ENCODE measurements at regions not wholly inside any gene's neighbourhood (a gene's known extent, or its start where the extent isn't known, plus 50 kb on each side); places are given as distances from the start of the nearest gene placed in this dataset.

DNA sequence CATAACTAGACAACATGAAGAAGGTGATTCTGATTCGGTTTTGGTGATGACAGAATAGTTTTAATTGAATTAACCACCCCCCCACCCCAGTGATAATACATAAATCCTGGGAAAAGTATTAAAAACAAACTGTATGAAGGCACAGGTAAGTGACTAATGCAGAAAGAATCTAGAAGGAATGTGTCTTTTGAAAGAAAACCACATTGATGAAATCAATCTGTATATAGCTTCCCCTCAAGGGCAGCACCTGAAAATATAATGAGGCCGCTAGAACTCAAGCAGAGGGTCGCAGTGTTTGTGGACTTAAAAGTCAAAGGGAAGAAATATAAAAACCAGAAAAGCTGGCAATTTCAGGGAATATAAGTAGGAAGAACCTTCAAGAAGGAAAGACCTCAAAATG, 580.5 kb upstream of the CHORDC1 start:
- peak; percentile 15 for DNase-seq

GRCh38 chr11:90798769-90799168, 575.9 kb upstream of the CHORDC1 start:
- no peak for DNase-seq

DNA sequence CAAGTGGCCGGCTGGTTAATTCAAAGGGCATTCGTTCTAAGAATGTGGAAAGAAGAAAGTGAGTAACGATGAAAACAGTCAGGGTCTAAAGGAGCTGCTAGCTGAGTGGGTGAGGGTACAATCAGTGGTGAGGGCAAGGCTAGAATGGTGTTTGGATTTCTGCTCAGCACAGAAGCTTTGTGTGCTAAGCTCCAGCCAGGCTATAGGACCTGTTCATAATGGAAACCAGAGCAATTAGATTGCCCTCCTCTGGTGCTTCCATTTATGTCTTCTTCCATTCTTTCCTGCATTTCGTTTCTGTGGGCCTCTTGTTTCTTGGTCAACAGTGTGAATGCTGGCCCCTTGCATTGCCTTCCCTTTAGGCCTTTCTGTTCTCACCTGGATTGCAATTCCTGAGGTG, 572.9 kb upstream of the CHORDC1 start:
- no peak for DNase-seq

GRCh38 chr11:90788961-90789360, 566.1 kb upstream of the CHORDC1 start:
- no peak for DNase-seq

GRCh38 chr11:90784241-90784814, 561.5 kb upstream of the CHORDC1 start:
- DNase-seq, result no peak

DNA sequence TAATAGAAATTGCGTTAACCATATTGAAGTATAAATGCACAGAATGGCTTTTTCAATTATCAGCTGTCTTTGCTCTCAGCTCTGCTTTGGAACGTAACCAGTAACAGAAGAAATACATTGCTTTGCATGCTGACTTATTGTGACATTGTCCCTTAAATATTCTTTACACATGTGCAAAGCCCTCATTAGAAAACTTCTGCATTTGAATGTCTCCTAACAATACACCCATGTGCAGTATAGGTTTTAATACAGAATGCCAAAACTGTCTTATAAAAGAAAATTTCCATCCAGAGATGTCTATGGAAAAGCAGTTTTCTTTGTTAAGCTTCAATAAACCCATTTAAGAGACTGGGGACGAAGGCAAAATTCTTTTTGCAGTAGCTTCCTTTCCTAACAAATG, 560.3 kb upstream of the CHORDC1 start:
- DNase-seq, result no peak

DNA sequence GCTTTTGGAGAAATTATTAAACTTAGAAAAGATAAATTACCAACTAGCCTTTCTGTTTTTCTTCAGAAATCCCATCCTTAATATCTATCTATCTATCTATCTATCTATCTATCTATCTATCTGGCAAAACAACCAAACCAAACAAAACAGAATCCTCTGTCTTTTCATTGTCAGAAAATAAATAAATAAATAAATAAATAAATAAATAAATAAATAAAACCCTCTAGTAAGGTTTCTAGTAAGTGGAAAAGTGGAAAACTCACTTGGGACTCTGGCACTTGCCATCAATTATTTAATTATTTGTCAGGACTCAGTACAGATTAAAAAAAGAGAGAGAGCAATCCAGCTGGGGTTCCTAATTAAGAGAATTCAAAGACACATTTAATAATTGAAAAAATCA, 556.2 kb upstream of the CHORDC1 start:
- no peak for DNase-seq

DNA sequence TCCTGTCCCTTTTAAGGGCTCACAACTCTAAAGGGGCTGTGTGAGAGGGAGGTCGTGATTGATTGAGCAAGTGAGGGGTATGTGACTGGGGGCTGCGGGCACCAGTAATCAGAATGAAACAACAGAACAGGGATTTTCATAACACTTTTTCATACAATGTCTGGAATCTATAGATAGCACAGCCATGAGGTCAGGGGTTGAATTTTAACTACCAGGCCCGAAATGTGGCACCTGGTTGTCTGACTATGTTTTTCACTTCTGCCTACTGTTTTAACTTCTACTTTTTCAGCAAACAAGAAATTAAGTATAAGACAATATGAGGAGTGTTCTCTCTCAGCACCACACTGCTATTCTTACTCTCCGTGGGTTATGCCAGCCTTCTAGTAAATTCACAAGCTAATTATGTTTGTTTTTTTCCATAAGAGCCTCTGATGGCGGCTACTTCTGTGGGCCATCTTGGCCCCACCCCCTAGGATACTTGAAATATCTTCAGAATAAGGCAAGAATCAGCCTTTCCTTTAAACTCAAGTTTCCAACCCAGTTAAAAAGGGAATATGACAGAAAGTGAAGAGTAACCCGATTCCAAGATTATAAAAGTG, 552.8 kb upstream of the CHORDC1 start:
- no peak for DNase-seq

DNA sequence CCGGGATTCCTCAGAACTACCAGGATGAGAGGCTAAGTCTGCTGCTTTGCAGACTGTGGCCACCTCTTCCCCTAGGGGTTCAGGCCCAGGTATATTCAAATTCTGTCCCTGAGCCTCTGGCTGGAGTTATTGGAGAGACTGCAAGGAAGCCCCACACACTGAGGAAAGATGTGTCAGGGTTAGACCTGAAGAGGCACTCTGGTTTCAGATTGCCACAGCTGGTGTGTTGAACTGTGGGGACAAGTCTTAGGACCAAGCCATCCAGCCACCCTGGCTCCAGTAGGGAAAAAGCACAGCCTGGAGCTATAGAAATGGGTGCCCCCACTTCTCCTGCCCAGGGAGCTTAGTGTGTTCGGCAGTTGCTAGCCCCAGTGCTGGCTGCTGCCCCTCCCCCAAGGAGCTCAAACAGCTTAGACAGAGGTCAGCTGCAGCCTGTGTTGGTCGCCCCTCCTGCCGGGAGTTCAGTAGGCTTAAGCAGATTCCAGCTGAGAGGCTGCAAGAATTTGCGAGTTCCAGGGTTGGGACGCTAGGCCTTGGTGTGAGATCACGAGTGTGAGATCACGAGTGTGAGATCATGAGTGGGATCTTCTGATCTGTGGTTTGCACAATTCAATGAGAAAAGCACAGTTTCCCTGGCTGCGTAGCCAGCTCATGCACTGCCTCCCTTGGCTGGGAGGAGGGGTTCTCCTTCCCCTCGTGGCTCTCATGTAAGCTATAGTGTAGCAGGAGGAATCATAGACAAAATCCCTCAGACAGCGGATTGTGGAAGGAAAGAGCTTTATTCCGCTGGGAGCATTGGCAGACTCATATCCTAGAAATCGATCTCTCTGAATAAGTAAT, 552.1 kb upstream of the CHORDC1 start:
- DNase-seq, result no peak

GRCh38 chr11:90770007-90770406, 547.2 kb upstream of the CHORDC1 start:
- no peak for DNase-seq

GRCh38 chr11:90766121-90766520, 543.3 kb upstream of the CHORDC1 start:
- DNase-seq, result no peak

DNA sequence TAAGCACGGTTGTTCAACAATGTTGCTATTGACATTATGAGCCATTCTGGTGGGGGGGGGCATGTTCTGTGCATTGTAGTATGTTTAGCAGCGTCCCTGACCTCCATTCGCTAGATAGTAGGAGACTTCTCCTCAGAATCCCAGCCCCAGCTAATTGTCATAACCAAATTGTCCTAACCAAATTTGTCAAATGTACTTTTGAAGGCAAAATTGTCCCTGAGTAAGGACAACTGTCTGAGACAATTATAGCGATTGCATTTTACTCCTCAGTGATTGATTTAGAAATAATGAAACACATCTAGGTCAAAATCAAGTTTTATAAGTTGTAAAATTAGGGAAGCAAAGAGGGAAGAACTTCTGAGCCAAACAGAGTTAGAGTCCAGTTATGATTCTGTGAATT, 541.8 kb upstream of the CHORDC1 start:
- DNase-seq, result no peak

GRCh38 chr11:90757849-90758494, 535.1 kb upstream of the CHORDC1 start:
- peak; percentile 18 for DNase-seq

DNA sequence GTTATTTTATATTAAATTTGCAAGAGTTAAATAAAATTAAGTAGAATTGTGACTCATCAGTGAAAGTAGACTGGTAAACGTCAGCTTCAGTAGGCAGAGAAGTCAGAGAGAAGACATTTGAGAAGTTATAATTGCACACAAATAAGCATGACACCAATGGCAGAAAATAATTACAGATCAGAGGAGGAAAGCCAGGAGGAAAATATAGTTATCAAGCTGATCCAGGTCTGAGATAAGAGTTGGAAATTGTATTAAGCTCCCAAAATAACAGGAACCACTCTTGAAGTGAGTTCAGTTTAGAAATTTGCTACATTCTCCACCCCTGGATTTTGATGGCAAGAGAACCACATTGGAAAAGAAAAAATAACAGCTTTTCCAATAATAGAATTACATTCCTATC, 533.8 kb upstream of the CHORDC1 start:
- no peak for DNase-seq

DNA sequence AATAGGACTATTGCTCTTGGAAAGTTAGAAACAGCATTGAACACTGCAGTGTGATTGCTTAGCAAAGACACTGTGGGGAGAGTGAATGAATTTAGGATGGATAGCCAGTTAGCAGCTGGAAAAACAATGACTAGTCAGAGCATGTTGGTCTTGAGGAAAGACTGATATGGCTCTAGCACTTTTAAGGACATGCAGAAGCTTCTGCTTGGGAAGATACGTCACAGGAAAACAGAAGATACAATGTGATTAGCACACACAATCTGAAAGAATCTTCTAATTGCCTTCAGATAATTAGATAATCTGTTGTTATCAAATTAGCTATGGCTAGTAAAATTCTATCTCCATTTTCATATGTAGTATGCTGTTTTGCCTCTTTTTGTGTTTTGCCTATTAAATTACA, 530.7 kb upstream of the CHORDC1 start:
- no peak for DNase-seq

- peak; percentile 92 for DNase-seq
Observed at GRCh38 chr11:90747057-90747456, 524.2 kb upstream of the CHORDC1 start.

- no peak for DNase-seq
Observed at GRCh38 chr11:90744169-90744568, 521.3 kb upstream of the CHORDC1 start.

DNA sequence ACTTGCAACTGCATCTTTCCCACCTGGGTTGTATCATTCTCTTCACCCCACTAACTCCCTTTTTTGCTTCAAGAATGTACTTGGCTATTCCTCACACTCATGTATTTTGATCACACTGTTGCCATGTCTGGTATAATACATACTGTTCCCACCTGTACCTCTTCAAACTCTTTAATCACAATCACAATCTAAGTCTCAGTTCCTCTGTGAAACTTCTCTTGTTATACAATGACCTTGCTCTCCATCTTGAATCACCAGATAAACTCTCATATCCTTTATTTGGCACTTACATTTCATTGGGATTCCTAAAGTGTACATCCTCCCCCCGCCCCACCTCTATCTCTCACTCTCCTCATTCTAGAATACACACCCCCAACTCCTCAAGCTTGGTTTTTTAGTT, 516.0 kb upstream of the CHORDC1 start:
- DNase-seq, result no peak

DNA sequence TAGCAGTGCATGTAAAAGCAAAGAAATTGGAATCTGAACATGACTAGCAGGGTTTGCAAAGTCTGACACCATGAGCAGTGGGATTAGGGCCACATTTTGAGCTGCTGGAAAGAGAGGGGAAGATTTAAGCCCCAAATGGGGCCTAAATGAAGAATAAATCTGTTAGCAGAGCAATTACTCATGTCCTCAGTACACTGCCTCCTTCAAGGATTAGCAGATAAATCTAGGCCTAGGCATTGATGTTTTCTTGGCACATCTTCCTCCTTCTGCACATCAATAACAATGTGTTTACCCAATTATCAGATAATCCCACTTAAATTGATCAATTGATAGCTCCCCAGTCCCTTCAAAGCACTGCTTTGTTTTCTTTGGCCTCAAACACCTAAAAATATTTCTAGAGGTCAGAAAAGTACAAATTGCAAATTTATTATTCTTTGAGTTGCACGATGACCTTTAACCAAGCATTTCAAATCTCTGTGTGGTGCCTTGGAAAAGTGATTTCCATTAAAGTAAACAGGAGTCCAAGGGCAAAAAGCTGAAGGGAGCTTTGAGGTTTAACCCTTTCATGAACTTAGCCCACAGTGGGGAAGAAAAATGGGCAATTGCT, 514.7 kb upstream of the CHORDC1 start:
- DNase-seq, result peak; percentile 2

- DNase-seq, result no peak
Observed at GRCh38 chr11:90732486-90732885, 509.6 kb upstream of the CHORDC1 start.

GRCh38 chr11:90723475-90723874, 500.6 kb upstream of the CHORDC1 start:
- DNase-seq, result no peak

DNA sequence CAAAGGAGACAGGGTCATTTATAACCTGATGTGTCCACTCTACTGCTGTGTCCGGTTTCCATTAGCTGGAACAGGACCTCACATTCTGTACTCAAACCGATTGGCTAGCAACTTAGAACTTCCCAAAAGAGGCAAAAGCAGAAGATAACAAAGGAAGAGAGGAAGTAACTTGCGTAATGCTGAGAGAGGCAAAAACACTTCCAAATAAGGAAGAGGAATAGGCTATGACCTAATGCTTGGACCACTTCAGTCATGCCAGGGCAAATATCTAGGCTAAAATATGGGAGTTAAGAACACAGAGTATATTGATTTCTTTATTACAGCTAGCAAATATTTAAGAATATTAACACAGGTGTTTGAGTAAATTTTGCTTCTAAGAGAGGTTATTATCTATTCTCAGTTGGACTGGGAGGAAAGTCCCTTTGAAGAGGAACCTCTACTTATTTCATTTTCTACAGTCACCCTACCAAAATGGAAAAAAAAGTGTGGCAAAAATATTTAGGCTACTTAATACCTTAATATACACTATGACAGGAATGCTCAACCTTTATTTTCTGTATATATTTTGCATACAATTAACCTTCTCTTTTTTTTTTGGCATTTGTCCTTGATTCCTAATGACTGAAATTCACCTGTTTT, 499.8 kb upstream of the CHORDC1 start:
- DNase-seq, result no peak

DNA sequence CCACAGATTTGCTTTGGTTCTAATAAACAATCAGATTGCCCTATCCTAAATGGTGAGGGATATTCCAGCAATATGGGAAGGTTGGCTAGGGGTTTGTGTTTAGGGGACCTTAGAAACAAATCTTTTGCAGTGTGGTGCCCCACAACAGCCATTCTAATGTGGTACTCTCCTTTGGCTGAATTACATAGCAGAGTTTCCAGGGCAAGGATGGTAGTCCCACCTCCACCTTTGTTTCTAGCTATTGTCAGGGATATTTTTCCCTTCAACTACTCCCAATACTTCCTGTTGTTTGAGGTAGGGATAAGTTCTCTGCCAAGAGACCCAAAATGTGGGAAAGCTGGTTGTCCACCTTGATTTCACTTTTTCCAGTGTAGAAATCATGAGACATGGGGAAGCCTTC, 494.7 kb upstream of the CHORDC1 start:
- DNase-seq, result no peak

Data from kidney glomerular epithelial cell (primary cell).